ENCODE measurements at regions not wholly inside any gene's neighbourhood (a gene's known extent, or its start where the extent isn't known, plus 50 kb on each side); places are given as distances from the start of the nearest gene placed in this dataset.

GRCh38 chr2:222146488-222146887 is 152.3 kb downstream of the PAX3 start:
- H3K36me3 ChIP-seq = no peaks in the 10 kb centered on the region
- DNase-seq (ENCODE audit: low spot score) = no peak
- TF ChIP-seq, protein P1, sequence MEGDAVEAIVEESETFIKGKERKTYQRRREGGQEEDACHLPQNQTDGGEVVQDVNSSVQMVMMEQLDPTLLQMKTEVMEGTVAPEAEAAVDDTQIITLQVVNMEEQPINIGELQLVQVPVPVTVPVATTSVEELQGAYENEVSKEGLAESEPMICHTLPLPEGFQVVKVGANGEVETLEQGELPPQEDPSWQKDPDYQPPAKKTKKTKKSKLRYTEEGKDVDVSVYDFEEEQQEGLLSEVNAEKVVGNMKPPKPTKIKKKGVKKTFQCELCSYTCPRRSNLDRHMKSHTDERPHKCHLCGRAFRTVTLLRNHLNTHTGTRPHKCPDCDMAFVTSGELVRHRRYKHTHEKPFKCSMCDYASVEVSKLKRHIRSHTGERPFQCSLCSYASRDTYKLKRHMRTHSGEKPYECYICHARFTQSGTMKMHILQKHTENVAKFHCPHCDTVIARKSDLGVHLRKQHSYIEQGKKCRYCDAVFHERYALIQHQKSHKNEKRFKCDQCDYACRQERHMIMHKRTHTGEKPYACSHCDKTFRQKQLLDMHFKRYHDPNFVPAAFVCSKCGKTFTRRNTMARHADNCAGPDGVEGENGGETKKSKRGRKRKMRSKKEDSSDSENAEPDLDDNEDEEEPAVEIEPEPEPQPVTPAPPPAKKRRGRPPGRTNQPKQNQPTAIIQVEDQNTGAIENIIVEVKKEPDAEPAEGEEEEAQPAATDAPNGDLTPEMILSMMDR (IDR thresholded peaks at IDR 0.05) = no peak
- TF ChIP-seq POLR2A (IDR thresholded peaks at IDR 0.05) (no peak), POLR2AphosphoS5 (IDR thresholded peaks at IDR 0.05) (no peak)
- intact Hi-C loops (cut with DNase I) = no loop called here
- no peak overlapping the region for H3K4me3 ChIP-seq
- no peaks in the 10 kb centered on the region for H3K27me3 ChIP-seq (replicated peaks; ENCODE audit: insufficient read depth)
- no peak overlapping the region for H3K27ac ChIP-seq
- no peaks in the 10 kb centered on the region for H3K9me3 ChIP-seq
- H3K4me1 ChIP-seq (replicated peaks) = no peaks in the 10 kb centered on the region
- 25% methylated on average over 3 of the region's 3 CpGs for WGBS

DNA sequence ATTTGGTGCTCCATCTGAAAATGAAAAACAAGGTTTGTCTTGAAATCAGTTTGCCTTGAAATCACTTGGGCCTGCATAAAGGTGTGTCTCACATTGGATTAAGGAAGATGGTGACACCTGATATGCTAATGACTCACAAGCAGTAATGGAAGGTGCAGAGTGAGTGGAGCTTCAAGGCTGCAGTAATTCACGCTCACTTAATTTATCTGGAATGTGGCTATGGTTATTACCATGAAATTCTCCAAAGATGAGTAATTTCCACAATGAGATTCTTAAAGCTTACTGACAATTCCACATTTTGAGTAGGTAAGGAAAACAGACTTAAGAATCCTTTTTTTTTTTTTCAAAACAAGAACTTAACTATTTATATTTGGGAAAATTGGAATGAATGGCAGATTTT is 156.8 kb downstream of the PAX3 start:
- H3K27me3 ChIP-seq (replicated peaks; ENCODE audit: insufficient read depth) = no peaks in the 10 kb centered on the region
- no peak for DNase-seq (ENCODE audit: low spot score)
- H3K4me1 ChIP-seq (replicated peaks) = no peaks in the 10 kb centered on the region
- H3K4me3 ChIP-seq = no peak overlapping the region
- H3K36me3 ChIP-seq = no peaks in the 10 kb centered on the region
- no peaks in the 10 kb centered on the region for H3K9me3 ChIP-seq
- intact Hi-C loops (cut with DNase I) = no loop called here
- TF ChIP-seq, protein P1 (IDR thresholded peaks at IDR 0.05) = no peak
- TF ChIP-seq POLR2AphosphoS5 (IDR thresholded peaks at IDR 0.05) = no peak
- TF ChIP-seq POLR2A (IDR thresholded peaks at IDR 0.05) = no peak
- no peak overlapping the region for H3K27ac ChIP-seq
- 94% methylated on average over 1 of the region's 1 CpG for WGBS

DNA sequence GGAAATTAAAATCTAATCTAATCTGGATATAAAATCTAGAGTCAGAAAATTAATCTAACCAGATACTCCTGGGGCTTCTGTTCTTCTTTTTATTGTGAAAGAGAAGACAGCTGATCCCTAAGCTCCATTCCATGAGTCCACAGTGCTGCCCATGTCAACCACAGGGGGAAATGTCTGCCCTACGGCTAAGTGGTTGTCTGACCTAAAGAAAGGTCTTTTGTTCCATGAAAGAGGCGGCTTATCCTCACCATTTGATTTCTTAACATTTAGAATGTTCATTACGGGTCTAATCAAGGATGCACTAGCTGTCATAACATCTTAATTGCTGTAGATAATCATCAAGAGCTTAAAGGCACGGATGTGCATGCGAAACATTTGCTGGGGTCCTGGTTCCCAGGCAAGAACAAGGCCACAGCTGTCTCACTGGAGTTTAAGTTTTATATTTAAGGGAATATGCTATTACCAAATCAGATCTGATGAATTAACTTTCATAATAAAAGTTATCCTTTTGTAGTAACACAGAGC is 162.6 kb downstream of the PAX3 start:
- H3K9me3 ChIP-seq = no peaks in the 10 kb centered on the region
- DNase-seq (ENCODE audit: low spot score) = no peak
- H3K4me1 ChIP-seq (replicated peaks) = no peaks in the 10 kb centered on the region
- H3K4me3 ChIP-seq = no peak overlapping the region
- H3K27me3 ChIP-seq (replicated peaks; ENCODE audit: insufficient read depth) = no peaks in the 10 kb centered on the region
- H3K36me3 ChIP-seq = no peaks in the 10 kb centered on the region
- intact Hi-C loops (cut with DNase I) = no loop called here
- TF ChIP-seq, protein P1 (IDR thresholded peaks at IDR 0.05) = no peak
- TF ChIP-seq POLR2A (IDR thresholded peaks at IDR 0.05) = no peak
- TF ChIP-seq POLR2AphosphoS5 (IDR thresholded peaks at IDR 0.05) = no peak
- WGBS = 79% methylated on average over 5 of the region's 5 CpGs
- no peak overlapping the region for H3K27ac ChIP-seq

DNA sequence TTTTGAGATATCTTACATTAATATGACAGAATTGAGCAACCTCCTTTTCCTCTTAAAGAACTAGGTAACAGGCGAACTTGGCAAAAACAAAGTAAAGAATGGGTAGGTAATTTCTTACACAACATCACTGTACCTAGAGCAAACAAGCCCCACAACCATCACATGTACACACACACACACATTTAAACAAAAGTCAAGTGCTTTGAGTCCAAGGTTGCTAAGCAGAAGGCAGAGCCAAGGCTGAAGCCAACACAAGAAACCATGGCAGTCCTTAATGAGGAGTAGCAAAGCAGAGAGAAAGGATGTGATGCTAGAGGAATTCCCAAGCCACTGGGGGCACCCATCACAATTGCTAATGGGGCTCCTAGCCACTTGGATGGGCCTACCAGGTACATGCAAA is 164.1 kb downstream of the PAX3 start:
- Histone ChIP-seq H3K36me3 (no peaks in the 10 kb centered on the region), H3K4me3 (no peak overlapping the region), H3K27ac (no peak overlapping the region), H3K9me3 (no peaks in the 10 kb centered on the region), H3K4me1 (replicated peaks) (no peaks in the 10 kb centered on the region), H3K27me3 (replicated peaks; ENCODE audit: insufficient read depth) (no peaks in the 10 kb centered on the region)
- no peak for TF ChIP-seq POLR2A (IDR thresholded peaks at IDR 0.05)
- no peak for TF ChIP-seq POLR2AphosphoS5 (IDR thresholded peaks at IDR 0.05)
- TF ChIP-seq, protein P1 (IDR thresholded peaks at IDR 0.05) = no peak
- DNase-seq (ENCODE audit: low spot score) = no peak
- intact Hi-C loops (cut with DNase I) = no loop called here
- WGBS = 94% methylated on average over 1 of the region's 1 CpG

GRCh38 chr2:222133897-222134296 is 164.9 kb downstream of the PAX3 start:
- Histone ChIP-seq H3K9me3 (no peaks in the 10 kb centered on the region), H3K27ac (no peak overlapping the region), H3K36me3 (no peaks in the 10 kb centered on the region), H3K27me3 (replicated peaks; ENCODE audit: insufficient read depth) (no peaks in the 10 kb centered on the region), H3K4me3 (no peak overlapping the region), H3K4me1 (replicated peaks) (no peaks in the 10 kb centered on the region)
- DNase-seq (ENCODE audit: low spot score) = no peak
- intact Hi-C loops (cut with DNase I) = no loop called here
- no peak for TF ChIP-seq POLR2AphosphoS5 (IDR thresholded peaks at IDR 0.05)
- no peak for TF ChIP-seq POLR2A (IDR thresholded peaks at IDR 0.05)
- TF ChIP-seq, protein P1 (IDR thresholded peaks at IDR 0.05) = no peak
- WGBS = 84% methylated on average over 7 of the region's 7 CpGs
